Neural crest cell (in vitro differentiated cells): ENCODE measurements at regions not wholly inside any gene's neighbourhood (a gene's known extent, or its start where the extent isn't known, plus 50 kb on each side); places are given as distances from the start of the nearest gene placed in this dataset.
"Not testable (repeated sequence)": the region's sequence is repeated elsewhere in the genome, so short reads cannot be mapped to it uniquely, and the experiment has no call there.

Experiments
- DNase-seq: peaks from one replicate; pipeline ENCODE4 v3.0.0; 2021; ENCODE audit warnings: low read depth, mixed read lengths, low spot score
- H3K27ac Mint-ChIP-seq: one replicate; pipeline ENCODE4 v1.8.0; 2021; ENCODE audit warnings: mild to moderate bottlenecking, mixed read lengths; ENCODE audit not compliant: unreplicated experiment
- H3K27me3 Mint-ChIP-seq: 2 replicates; pipeline ENCODE4 v1.8.0; 2021; ENCODE audit warnings: low read depth, mild to moderate bottlenecking, mixed read lengths
- H3K36me3 Mint-ChIP-seq: 2 replicates; pipeline ENCODE4 v1.8.0; 2021; ENCODE audit warnings: low read depth, mild to moderate bottlenecking, mixed read lengths
- H3K4me1 Mint-ChIP-seq: 2 replicates; pipeline ENCODE4 v1.8.0; 2021; ENCODE audit warnings: mixed read lengths
- H3K4me3 Mint-ChIP-seq: one replicate; pipeline ENCODE4 v1.8.0; 2021; ENCODE audit warnings: mild to moderate bottlenecking, mixed read lengths
- H3K9me3 Mint-ChIP-seq: 2 replicates; pipeline ENCODE4 v1.8.0; 2021; ENCODE audit warnings: mixed read lengths
- CTCF ChIP-seq: fragments of 200-600 bp; sonication (generic); conservative IDR thresholded peaks from 2 replicates; pipeline ENCODE4 v1.5.0; 2021; ENCODE audit warnings: antibody characterized with exemption, mild to moderate bottlenecking

GRCh38 chr3:127042634-127043033 lies 59.7 kb downstream of the PLXNA1 start:
- no peak for TF ChIP-seq CTCF
- Mint-ChIP-seq H3K4me3 (no peak overlapping the region), H3K4me1 (peaks cover 27% of the 10 kb centered on the region), H3K27ac (no peak overlapping the region), H3K27me3 (no peaks in the 10 kb centered on the region), H3K36me3 (no peaks in the 10 kb centered on the region), H3K9me3 (no peaks in the 10 kb centered on the region)
- DNase-seq, result no peak

- H3K4me1 Mint-ChIP-seq, result peaks cover 27% of the 10 kb centered on the region
- peaks cover 1% of the 10 kb centered on the region for H3K9me3 Mint-ChIP-seq
- H3K36me3 Mint-ChIP-seq, result no peaks in the 10 kb centered on the region
- H3K27me3 Mint-ChIP-seq, result no peaks in the 10 kb centered on the region
- no peak overlapping the region for H3K4me3 Mint-ChIP-seq
- no peak overlapping the region for H3K27ac Mint-ChIP-seq
- TF ChIP-seq CTCF, result no peak
- DNase-seq, result no peak
These were observed 60.2 kb downstream of the PLXNA1 start for GRCh38 chr3:127043041-127043641.

- Mint-ChIP-seq H3K36me3 (peaks cover 3% of the 10 kb centered on the region), H3K27me3 (no peaks in the 10 kb centered on the region), H3K27ac (peak overlapping the region; percentile 67), H3K9me3 (peaks cover 8% of the 10 kb centered on the region), H3K4me1 (peaks cover 25% of the 10 kb centered on the region), H3K4me3 (no peak overlapping the region)
- DNase-seq, result no peak
- TF ChIP-seq CTCF, result no peak
These were observed 61.0 kb downstream of the PLXNA1 start for GRCh38 chr3:127043731-127044510.

GRCh38 chr3:127044996-127045395 lies 62.1 kb downstream of the PLXNA1 start:
- Mint-ChIP-seq H3K9me3 (peaks cover 12% of the 10 kb centered on the region), H3K4me3 (peak overlapping the region; percentile 10), H3K4me1 (peaks cover 26% of the 10 kb centered on the region), H3K27ac (no peak overlapping the region), H3K36me3 (peaks cover 4% of the 10 kb centered on the region), H3K27me3 (no peaks in the 10 kb centered on the region)
- DNase-seq, result no peak
- no peak for TF ChIP-seq CTCF

GRCh38 chr3:127045435-127046045 lies 62.6 kb downstream of the PLXNA1 start:
- peaks cover 13% of the 10 kb centered on the region for H3K9me3 Mint-ChIP-seq
- TF ChIP-seq CTCF, result no peak
- H3K4me3 Mint-ChIP-seq, result no peak overlapping the region
- no peaks in the 10 kb centered on the region for H3K27me3 Mint-ChIP-seq
- H3K36me3 Mint-ChIP-seq, result peaks cover 5% of the 10 kb centered on the region
- H3K4me1 Mint-ChIP-seq, result peaks cover 25% of the 10 kb centered on the region
- no peak overlapping the region for H3K27ac Mint-ChIP-seq
- no peak for DNase-seq

DNA sequence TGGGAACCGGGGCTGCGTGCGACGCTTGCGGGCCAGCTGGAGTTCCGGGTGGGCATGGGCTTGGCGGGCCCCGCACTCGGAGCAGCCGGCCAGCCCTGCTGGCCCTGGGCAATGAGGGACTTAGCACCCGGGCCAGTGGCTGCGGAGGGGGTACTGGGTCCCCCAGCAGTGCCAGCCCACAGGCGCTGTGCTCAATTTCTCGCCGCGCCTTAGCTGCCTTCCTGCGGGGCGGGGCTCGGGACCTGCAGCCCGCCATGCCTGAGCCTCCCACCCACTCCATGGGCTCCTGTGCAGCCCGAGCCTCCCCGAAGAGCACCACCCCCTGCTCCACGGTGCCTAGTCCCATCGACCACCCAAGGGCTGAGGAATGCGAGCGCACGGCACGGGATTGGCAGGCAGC lies 63.8 kb downstream of the PLXNA1 start:
- DNase-seq, H3K27me3 Mint-ChIP-seq, H3K36me3 Mint-ChIP-seq, H3K4me3 Mint-ChIP-seq, H3K27ac Mint-ChIP-seq: not testable (repeated sequence)
- peaks cover 15% of the 10 kb centered on the region for H3K9me3 Mint-ChIP-seq
- peaks cover 22% of the 10 kb centered on the region for H3K4me1 Mint-ChIP-seq
